Prostate gland (tissue), 2 donors: ENCODE measurements at regions not wholly inside any gene's neighbourhood (a gene's known extent, or its start where the extent isn't known, plus 50 kb on each side); places are given as distances from the start of the nearest gene placed in this dataset.

ENCODE experiments used
- CTCF ChIP-seq, 4 experiments: fragments of 200-600 bp in 2 of 4; fragments of 450-650 bp in 2 of 4; sonication (generic) in 2 of 4; IDR thresholded peaks; 1 replicate in 3 of 4; 2 replicates in 1 of 4; pipeline ENCODE4 v1.5.1; 2016 to 2019; ENCODE audit warnings: antibody characterized with exemption in 4 of 4, mild to moderate bottlenecking in 2 of 4, moderate library complexity in 2 of 4
- POLR2A ChIP-seq: fragments of 450-650 bp; IDR thresholded peaks from one replicate; pipeline ENCODE4 v1.6.1; 2016; ENCODE audit warnings: antibody characterized with exemption, mild to moderate bottlenecking
- POLR2AphosphoS5 ChIP-seq: sonication (generic); formaldehyde crosslinking; IDR thresholded peaks from one replicate; pipeline ENCODE4 v1.6.1; 2017; ENCODE audit warnings: antibody characterized with exemption

DNA sequence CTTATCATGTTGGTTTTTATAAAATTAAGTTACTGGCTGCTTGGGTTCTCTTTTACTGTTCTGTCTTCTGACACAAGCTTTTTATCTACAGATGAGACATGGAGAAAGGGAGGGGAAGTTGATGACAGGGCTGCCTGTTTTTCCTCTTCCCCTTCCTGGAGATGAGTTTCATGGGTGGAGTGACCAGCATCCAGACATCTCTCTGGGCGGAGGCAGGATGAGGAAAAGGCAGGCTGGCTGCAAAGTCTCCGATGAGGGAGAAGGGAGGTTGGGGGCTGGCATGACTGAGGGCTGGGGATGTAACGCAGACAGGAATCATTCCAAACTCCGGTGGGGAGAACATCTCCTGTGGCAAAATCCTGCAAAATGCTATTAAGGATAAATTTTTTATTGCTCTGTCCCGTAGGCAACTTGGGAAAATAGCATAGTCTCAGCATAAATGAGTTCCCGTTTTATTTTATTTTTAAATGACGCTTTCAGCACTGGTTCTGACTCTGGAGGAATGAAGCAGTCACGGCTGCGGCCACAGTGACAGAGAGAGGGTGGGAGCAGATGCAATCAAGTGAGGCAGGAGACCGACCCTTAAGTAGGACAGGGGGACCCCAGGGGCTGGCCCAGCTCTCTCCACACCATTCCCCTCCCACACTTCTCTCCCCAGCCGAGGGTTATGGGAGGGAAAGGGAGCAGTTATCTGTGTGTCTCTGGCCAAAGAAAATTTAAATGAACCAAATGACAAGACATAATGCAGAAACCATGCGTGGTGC lies 108.8 kb upstream of the PMEPA1 start:
- TF ChIP-seq POLR2AphosphoS5 (no peak), CTCF (IDR thresholded peaks at IDR 0.05) (no peak), POLR2A (no peak)
